ENCODE measurements at regions not wholly inside any gene's neighbourhood (a gene's known extent, or its start where the extent isn't known, plus 50 kb on each side); places are given as distances from the start of the nearest gene placed in this dataset.

DNA sequence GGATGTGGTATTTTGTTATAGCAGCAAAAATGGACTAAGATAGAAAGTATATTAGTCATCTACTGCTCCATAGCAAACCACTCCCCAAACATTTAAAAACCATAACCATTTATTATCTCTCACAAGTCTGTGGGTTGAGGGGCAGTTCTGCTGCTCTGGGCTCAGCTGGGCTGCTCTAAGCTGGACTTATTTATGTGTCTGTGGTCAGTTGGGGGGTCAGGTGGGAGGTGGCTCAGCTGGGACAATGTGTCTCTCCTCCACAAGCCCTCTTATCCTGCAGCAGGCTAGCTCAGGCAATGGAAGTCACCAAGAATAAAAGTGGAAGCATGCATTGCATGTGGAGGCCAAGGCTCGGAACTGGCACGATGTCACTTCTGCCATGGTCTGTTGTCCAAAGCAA, 226.1 kb upstream of the N4BP1 start:
- TF ChIP-seq, protein P1, sequence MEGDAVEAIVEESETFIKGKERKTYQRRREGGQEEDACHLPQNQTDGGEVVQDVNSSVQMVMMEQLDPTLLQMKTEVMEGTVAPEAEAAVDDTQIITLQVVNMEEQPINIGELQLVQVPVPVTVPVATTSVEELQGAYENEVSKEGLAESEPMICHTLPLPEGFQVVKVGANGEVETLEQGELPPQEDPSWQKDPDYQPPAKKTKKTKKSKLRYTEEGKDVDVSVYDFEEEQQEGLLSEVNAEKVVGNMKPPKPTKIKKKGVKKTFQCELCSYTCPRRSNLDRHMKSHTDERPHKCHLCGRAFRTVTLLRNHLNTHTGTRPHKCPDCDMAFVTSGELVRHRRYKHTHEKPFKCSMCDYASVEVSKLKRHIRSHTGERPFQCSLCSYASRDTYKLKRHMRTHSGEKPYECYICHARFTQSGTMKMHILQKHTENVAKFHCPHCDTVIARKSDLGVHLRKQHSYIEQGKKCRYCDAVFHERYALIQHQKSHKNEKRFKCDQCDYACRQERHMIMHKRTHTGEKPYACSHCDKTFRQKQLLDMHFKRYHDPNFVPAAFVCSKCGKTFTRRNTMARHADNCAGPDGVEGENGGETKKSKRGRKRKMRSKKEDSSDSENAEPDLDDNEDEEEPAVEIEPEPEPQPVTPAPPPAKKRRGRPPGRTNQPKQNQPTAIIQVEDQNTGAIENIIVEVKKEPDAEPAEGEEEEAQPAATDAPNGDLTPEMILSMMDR (IDR thresholded peaks at IDR 0.05), result no peak
- Histone ChIP-seq H3K27ac (no peak overlapping the region), H3K4me1 (no peaks in the 10 kb centered on the region), H3K9me3 (no peaks in the 10 kb centered on the region), H3K36me3 (ENCODE audit: insufficient read depth in 1 of 2, low read depth in 1 of 2) (no peaks in the 10 kb centered on the region), H3K27me3 (ENCODE audit: insufficient read depth in 3 of 3, low read length in 2 of 3) (peaks cover 0 to 2% (median 0%) of the 10 kb centered on the region in 3 donors), H3K4me3 (no peak overlapping the region)
- ATAC-seq, result no peak
- WGBS, 3 donors, result 66 to 74% (median 70%) methylated on average over 2 of the region's 2 CpGs
- no peak for DNase-seq
- intact Hi-C loops (cut with DNase I), result no loop called here

DNA sequence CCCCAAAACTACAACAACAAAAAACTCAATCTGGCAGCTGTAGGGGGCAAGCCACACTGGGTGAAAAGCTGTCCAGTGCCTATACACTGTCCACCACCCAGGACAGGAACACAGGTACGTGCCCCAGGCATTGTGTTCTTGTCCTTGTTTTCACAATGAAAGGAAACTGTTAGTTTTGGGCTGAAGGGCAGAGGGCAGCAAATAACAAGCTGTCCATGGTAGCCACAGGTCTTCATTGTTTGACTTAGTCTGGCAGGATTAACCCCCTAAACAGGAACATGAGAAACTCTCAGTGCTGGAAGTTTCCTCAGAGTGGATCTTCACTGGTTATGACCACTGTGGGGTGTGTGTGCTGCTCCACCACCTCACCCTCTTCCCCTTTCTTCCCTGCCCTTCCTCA, 224.6 kb upstream of the N4BP1 start:
- Histone ChIP-seq H3K36me3 (ENCODE audit: insufficient read depth in 1 of 2, low read depth in 1 of 2) (no peaks in the 10 kb centered on the region), H3K4me3 (no peak overlapping the region), H3K4me1 (no peaks in the 10 kb centered on the region), H3K27me3 (ENCODE audit: insufficient read depth in 3 of 3, low read length in 2 of 3) (peaks cover 0 to 2% (median 0%) of the 10 kb centered on the region in 3 donors), H3K9me3 (no peaks in the 10 kb centered on the region), H3K27ac (no peak overlapping the region)
- TF ChIP-seq, protein P1 (IDR thresholded peaks at IDR 0.05), result no peak
- 34 to 50% (median 43%) methylated on average over 1 of the region's 1 CpG for WGBS, 3 donors
- ATAC-seq (no peak), DNase-seq (no peak)
- intact Hi-C loops (cut with DNase I), result no loop called here

DNA sequence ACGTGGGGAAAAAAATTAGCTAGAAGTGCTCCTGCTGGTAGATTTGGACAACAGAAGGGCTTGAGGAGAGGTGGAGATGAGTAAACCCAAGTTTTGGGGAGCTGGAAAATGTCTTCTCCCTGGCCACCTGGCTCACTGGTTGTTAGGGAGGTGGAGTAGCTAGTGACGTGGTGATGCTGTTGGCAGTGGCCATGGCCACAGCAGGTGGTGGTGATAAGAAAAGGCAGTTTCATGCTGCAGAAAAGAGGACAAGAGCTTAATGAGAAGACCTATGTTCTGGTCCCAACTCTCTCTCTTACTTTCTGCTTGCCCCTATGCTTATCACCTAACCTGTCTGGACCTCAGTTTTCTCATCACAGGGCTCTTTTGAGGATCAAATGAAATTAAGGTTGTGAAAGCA, 223.5 kb upstream of the N4BP1 start:
- no peaks in the 10 kb centered on the region for H3K4me1 ChIP-seq
- 41 to 60% (median 42%) methylated on average over 2 of the region's 2 CpGs for WGBS, 3 donors
- H3K27me3 ChIP-seq (ENCODE audit: insufficient read depth in 3 of 3, low read length in 2 of 3), result peaks cover 0 to 2% (median 0%) of the 10 kb centered on the region in 3 donors
- intact Hi-C loops (cut with DNase I), result no loop called here
- ATAC-seq, result no peak
- no peaks in the 10 kb centered on the region for H3K9me3 ChIP-seq
- no peak overlapping the region for H3K4me3 ChIP-seq
- H3K36me3 ChIP-seq (ENCODE audit: insufficient read depth in 1 of 2, low read depth in 1 of 2), result no peaks in the 10 kb centered on the region
- DNase-seq, result no peak
- TF ChIP-seq, protein P1 (IDR thresholded peaks at IDR 0.05), result no peak
- H3K27ac ChIP-seq, result no peak overlapping the region

DNA sequence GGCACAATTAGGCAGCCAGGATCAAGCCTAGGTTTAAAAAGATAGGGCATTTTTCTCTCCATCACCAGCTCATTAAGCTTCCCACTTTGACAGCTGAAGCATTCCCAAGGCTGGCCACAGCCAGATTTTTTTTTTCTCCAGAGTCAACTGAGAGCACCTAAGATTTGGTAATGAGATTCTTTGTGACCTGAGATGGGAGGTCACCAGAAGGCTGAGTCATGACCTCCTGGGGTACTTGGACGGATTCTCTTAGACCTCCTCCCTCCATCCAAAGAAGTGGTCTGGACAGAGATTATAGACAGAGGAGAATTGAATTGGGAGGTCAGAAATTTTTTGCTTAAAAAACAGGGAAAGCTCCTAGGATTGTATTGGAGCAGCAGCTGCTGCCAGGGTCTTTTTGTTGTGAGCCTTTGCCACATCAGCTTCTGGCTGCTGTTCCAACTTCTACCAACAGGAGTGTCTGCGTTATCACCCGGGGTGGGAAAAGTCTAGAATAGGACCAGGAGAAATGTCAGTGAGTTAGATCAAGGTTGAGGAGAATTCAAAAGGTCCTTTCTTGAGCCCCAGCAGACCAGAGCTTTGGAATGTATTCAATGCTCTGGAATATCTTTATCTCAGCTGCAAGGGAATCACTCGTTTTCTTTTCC, 221.2 kb upstream of the N4BP1 start:
- TF ChIP-seq, protein P1 (IDR thresholded peaks at IDR 0.05), result no peak
- Histone ChIP-seq H3K27ac (no peak overlapping the region), H3K36me3 (ENCODE audit: insufficient read depth in 1 of 2, low read depth in 1 of 2) (no peaks in the 10 kb centered on the region), H3K9me3 (no peaks in the 10 kb centered on the region), H3K4me1 (no peaks in the 10 kb centered on the region), H3K4me3 (no peak overlapping the region), H3K27me3 (ENCODE audit: insufficient read depth in 3 of 3, low read length in 2 of 3) (no peaks in the 10 kb centered on the region)
- WGBS, 3 donors, result 17 to 24% (median 22%) methylated on average over 4 of the region's 4 CpGs
- no peak for DNase-seq
- intact Hi-C loops (cut with DNase I), result no loop called here
- no peak for ATAC-seq

Data from psoas muscle (tissue), 7 donors.